Fibroblast of skin of scalp (primary cell): ENCODE measurements at regions not wholly inside any gene's neighbourhood (a gene's known extent, or its start where the extent isn't known, plus 50 kb on each side); places are given as distances from the start of the nearest gene placed in this dataset.
A peak's percentile ranks its signal among the peaks of the same experiment; 100 is the strongest.

Experiments used
- DNase-seq: peaks from one replicate; pipeline ENCODE4 v3.0.0-alpha.2; 2013

DNA sequence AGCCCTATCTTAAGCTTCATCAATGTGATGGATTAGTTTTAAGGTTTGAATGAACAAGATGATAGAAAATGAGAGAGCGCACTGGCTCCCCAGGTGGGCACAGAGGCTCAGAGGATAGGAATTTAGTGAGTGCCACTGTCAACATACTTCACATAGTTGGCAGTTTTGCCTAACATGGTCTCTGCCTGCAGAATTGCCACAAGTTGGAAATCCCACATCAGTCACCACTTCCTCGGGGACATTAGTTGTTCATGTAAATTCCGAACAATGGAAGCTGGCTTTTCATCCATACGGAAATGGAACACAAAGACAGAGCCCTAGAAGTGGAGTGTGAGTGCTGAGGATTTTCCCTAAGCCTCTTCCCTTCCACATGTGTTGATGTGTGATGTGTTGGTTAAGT is 123.9 kb upstream of the PHACTR1 start:
- peak; percentile 75 for DNase-seq

DNA sequence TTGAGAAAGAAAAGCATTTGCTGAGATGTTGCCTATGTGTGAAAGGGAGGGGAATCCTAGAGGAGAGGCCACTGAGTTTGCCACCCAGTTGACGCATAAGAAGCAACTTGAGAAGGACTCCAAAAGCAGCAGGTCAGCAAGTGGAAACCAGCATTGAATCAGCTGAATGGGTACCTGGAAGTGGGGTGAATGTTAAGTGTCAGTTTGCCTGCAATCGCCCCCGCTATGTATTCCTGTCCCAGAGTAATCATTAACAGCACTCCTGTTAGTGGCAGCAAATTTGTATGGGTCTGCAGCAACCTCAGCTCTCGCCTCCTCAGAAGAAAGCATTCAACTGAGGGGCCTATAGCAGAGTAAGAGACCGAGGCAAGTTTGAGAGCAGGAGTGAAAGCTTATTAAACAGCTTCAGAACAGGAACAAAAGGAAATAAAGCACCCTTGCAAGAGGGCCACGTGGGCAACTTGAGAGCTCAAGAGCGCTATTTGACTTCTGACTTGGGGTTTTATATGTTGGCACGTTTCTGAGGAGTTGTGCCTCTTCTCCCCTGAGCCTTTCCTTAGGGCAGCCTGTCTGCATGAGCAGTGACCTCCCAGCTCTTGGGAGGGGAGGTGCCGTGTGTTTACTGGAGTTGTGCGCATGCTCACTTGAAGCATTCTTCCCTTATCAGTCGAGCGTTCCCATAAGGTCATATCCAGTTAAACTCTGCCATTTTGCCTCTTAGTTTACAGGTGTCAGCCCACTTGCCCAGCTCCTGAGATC is 122.6 kb upstream of the PHACTR1 start:
- DNase-seq: no peak

DNA sequence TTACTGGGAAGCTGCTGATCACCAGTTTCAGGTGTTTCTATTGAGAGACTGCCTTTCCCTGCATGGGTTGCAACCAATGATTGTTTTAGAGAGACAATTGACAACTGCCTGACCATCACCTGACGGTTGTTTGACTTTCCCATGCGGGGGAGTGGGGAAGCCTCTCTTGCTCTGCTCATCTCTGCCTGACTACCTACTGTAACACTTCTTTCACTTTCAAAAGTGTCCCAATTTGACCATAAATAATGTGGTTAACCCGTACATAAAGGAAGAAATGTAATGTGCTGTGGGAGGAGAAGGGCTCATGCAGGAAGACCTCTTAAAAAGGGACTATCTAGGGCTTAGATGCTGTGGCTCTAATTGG is 122.1 kb upstream of the PHACTR1 start:
- DNase-seq: no peak

DNA sequence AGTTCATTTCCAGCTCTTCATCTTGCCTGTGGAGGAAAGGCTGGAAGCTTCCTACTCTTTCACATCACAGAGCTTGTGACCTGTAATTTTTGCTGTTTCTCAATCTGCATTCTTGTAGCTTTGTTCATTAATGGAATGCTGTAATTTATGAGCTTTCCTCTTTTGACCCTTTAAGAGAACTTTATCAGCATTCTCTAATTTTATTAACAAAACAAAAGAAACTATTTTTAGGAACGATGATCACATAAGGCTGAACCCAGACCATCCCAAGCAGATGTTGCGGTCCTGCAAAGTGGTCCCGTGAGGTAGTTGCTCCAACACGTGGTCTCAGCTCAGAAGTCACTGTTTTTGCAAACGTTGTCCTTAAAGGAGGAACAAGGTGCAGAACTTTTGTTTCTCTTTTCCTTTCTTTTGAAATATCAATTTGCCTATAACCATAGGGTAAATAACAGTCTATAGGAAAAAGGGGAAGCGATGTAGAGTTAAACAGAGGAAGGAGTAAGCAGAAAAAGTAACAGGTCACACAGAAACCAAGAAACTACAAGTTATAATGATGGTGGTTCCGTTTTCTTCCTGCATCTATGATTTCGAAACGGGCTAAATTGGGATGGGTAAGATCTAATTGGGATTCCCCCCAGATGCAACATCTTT is 121.3 kb upstream of the PHACTR1 start:
- peak; percentile 52 for DNase-seq

DNA sequence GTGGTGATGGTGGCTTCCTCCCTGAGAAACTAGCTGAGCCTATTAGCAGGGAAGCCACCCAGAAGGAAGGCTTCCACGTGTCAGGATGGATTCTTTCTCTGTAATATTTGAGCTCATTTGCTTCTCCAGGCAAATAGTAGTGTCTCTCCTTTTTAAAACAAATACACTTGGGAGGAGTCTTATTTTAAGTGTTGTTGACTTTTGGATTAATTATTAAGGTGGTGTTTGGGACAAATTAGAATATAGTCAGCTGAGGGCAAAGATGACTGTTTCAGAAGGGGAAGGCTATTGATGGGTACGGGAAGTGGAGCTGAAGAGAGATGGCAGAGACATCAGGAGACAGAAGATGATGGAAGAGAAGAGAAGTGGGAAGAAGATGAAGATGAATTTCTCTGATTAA is 119.8 kb upstream of the PHACTR1 start:
- DNase-seq: no peak

DNA sequence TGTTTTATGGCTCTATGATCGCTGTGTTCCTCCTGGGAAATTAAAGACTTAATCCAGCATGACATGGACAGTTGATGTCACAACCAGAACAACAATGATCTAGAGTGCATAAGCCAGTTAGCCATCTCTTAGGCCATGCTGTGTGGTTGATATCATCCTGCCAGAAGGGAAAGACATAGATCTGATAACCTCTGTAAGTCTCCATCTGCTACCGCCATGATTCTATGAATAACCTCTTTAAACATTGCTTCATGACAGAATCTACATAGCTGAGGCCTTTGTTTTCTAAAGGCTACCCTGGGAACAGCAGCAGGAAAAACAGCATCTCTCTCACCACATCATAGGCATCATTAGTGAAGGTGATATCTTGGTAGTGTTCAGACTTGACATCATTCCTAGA is 117.6 kb upstream of the PHACTR1 start:
- no peak for DNase-seq

DNA sequence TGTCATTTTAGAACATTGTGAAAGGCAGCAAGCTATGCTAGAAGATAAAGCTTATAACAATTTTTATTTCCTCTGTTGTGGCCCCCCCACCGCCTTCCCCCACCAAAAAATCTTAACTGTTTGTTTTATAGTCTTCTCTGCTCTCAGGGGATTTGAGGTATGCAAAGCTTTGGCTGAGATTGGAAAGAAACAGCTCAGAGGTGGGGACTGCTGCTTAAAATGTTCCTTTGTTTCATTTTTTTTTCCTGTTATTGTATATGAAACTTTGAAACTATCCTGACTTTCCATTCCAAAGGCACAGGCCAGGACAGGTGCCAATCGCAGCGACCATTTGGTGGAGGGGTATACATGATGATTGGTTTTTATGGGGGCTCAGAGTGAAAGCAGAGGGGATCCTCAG is 114.7 kb upstream of the PHACTR1 start:
- DNase-seq: peak; percentile 85

DNA sequence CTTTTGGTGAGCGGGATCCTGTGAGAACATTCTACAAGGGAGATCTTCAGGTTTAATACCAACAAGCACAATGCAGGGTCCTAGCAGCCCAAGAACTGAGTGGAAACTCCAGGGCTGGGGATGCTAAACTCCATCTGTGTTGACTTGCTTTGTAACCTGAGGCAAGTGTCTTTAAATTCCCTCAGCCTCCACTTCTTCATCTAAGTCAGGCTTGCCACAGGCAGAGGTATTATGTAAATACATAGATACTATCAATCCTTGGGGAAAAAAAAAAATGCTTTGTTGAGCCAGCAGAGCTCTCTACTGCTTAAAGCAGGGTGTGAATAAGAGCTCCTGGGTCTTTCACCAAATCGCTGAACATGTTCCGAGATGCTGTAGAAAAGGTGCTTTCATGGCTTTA is 114.2 kb upstream of the PHACTR1 start:
- peak; percentile 33 for DNase-seq

DNA sequence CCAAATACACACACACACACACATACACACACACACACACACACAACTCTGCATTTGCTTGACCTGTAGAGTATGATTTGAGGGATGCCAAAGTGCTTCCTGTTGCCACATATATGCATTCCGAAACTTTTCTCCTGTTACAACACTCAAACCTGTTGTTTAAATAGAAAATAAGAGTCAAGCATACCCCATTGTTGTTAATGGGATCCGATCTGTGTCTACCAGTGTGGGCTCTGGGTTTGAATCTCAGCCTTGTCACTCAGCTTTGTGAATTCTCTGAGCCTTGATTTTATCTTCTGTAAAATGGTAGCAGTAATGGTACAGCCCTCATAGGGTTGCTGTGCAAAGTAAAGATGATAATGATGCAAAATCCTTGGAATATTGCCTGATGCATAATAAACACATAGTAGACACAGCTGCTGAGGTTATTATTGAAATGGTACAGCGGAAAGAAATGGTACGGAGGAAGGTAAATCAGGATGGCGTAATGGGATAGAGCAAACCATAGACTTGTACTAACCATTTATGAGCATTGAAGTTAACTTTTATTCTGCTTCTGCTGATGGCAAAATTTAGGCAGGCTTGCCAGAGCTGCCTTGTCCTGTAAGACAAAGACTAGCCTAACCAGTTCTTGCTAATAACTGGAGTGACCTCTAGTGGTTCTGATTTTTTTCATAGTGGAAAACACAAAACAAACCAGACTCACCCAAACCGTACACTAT is 113.5 kb upstream of the PHACTR1 start:
- peak; percentile 83 for DNase-seq

DNA sequence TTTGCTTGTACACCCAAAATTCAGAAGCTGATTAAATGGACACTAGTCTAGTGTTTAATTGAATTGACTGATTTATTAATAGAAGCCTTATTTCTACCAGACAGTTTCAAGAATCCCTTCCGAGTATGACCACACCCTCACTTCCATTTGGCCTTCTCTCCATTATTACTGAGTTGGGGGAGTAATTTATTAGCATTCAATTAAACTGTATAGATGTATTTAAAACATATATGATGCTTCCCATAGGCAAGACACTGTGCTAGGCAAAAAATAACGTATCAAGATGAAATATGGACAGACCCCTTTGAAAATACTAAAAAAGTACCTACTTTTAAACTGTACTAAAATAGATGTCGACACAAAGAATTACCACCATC is 112.9 kb upstream of the PHACTR1 start:
- no peak for DNase-seq

DNA sequence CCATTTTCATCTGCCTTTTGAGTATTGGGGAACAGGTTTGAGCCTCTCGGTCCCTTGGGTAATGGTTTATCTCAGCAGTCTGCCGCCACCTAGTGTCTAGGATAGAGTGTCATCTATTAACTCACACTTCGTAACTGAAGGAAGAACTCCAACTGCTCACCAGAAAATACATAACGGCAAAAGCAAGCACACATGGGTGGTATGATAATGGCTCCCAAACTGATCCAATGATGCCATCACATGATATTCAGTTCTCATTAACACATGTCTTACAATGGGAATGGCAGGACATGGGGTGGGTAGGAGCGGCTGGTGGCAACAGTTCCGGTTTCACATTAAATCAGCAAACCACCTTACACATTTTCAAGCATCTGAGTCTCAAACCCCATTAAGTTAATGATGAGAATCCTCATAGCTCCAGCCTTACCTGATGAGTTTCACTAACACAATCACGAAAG is 110.7 kb upstream of the PHACTR1 start:
- DNase-seq: peak; percentile 73

DNA sequence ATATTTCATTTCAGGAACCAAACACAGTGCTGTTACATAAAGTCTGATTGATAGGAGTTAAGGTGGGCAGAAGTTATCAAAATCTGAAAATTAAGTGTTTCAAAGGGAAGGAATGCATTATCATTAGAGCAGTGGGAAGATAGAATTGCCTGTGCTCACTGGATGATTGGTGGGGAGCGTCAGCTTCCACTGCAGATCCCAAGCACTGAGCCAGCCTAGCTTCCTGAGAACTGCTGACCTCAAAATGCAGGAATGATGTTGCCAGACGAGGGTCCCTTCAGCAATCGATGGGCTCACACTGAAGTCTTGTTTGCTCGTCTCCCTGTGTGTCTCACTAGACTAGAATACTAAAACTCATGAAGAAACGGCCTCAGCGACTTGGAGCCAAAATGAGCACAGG is 110.0 kb upstream of the PHACTR1 start:
- DNase-seq: no peak

DNA sequence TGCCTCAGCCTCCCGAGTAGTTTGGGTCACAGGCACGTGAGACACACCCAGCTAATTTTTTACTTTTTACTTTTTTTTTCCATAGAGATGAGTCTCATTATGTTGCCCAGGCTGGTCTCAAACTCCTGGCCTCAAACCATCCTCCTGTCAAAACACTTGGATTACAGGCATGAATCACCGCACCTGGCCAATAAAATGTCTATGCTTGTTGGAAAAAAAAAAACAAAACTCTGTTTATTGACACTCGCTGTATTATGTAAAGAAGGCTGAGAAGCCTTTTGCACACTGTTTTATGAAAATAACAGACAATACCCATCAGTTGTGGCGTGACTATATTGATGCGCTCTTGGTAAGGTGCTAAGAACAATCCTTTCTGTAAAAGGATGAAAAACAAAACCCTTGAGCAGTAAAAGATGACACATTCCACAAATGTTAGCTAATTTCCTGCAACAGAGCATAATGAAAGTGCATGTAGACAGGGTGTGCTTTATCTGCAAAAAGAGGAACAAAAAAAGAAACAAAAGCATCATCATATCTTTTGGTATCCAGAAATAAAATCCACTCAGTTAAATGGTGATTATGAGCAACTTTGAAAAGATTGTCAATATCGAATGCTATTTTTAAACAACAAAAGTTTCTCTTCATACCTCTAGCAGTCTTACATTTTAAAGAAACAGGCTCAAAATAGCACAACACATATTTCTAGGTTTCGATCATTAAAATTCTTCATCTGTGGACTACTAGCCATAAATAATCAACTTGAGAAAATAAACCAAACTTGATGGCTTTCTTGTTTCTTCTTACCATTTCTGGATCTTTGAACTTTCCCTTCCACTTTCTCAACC is 108.3 kb upstream of the PHACTR1 start:
- DNase-seq: peak; percentile 41

DNA sequence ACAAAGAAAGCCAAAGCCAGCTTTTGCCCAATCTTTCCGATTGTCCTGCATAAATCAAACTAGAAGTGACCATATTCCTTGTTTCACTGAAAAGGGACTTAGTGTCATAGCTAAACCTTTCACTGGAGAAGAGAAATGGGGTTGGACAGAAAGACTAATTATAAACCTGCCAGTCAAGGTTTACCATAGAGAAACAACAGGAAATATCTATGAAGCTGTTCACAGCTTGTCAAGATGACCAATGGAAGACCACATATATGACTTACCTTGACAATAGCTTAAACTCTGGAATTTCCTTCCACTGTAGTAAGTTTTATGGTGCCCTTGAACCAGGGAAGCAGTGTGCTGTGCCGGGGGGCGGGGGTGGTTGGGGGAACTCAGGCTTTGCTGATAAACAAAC is 107.7 kb upstream of the PHACTR1 start:
- DNase-seq: no peak

DNA sequence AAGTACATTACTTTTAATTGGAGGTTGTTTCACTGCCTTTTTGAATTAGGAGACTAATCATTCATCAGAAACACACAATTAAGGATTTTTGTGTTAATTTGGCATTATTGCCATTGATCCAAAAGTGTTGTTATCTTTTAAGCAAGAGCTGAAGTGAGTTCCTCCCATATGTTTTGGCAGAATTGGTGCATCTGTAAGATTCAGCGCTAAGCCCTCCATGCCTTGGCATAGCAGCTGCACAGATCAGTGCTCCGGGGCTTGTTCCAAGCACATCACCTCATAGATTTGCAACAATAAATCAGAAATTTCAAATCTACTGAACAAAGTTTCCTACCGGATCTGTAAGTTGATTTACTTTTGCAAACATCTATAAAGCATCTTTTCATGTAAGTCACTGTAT is 106.8 kb upstream of the PHACTR1 start:
- DNase-seq: no peak

DNA sequence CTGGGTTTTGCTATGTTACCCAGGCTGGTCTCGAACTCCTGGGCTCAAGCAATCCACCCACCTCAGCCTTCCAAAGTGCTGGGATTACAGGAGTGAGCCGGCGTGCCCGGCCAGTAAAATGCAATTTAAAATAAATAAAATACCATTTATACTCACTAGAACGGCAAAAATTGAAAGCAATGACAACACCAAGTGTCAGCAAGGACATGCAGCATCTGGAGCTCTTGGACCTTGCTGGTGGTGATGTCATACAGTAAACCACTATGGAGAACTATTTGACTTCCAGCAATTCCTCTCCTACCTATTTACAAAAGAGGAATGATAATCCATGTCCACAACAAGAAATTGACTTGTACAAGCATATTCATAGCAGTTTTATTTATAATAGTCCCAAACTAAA is 105.7 kb upstream of the PHACTR1 start:
- no peak for DNase-seq

DNA sequence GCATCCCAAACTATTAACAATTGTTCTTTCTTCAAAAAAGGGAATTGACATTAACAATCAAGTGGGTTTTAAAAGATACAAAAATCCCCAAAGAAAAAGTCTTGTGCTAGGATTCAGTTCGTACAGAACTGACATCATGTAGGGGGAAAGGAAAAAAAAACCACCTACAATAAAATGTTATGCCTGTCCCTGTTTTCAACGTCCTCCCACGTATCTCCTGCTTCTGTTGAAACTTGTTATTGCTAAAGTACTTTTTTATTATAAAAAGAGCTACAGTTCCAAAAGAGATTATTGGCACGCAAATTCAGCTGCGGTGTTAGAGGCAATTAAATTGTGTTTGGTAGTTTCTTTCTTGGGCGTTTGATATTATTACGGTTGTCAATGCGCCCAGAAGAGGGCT is 102.8 kb upstream of the PHACTR1 start:
- no peak for DNase-seq

DNA sequence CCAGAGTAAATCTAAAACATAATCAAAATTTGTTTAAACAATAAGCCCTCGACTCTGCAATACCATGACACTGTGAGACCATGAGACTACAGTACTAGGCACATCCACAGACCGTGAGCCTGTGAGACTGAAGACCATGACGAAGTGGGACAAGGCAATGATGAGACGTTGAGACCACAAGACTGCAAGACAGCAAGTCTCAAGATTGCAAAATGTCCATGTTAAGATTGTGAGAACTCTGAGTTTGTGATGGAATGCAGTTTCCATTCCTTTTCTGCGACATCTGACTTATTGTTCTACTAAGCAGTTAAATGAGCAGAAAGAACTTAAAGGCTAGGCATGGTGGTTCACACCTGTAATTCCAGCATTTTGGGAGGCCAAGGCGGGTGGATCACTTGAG is 102.1 kb upstream of the PHACTR1 start:
- DNase-seq: peak; percentile 57

DNA sequence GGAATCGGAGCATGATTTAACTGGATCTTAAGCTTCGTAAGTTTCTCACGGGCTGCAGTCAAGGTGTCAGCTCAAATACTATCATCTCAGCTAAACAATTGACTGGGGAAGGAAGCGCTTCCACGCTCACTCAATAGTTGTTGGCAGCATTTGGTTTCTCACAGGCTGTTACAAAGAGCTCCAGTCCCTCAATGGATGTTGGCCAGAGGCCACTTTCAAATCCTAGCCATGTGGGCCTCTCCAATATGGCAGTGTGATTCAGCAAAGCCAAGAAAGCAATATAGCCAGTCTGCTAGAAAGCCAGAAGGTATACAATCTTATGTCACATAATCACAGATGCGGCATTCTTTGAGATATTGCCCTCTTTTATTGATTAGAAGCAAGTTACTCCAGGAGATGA is 98.3 kb upstream of the PHACTR1 start:
- no peak for DNase-seq

DNA sequence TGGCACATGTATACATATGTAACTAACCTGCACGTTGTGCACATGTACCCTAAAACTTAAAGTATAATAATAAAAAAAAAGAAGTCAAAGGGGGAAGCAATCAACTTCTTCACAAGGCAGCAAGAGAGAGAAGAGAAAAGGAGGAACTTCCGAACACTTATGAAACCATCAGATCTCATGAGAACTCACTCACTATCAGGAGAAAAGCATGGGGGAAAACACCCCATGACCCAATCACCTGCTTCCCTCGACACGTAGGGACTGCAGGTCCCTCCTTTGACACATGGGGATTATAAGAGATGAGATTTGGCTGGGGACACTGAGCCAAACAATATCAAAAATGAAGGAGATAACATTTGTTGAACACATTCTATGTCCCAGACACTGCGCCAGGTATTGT is 94.8 kb upstream of the PHACTR1 start:
- no peak for DNase-seq

DNA sequence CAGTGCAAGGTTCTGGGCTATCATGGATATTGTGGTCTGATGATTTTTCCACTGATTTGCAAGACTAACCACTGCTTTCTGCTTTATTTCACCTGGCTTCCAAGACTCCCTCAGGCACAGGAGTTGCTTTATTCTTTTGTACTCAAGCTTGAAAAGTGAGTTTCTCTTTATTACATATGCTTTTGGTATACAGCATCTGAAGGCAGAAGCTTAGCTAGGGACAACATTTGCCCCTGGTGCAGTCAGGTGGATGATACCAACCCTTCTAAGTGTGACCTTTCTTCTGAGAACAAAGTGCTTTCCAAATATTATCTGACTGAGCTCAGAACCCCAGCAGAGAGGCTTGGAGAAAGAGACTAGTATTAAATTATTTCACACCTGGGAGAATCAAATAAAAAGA is 94.0 kb upstream of the PHACTR1 start:
- DNase-seq: no peak

DNA sequence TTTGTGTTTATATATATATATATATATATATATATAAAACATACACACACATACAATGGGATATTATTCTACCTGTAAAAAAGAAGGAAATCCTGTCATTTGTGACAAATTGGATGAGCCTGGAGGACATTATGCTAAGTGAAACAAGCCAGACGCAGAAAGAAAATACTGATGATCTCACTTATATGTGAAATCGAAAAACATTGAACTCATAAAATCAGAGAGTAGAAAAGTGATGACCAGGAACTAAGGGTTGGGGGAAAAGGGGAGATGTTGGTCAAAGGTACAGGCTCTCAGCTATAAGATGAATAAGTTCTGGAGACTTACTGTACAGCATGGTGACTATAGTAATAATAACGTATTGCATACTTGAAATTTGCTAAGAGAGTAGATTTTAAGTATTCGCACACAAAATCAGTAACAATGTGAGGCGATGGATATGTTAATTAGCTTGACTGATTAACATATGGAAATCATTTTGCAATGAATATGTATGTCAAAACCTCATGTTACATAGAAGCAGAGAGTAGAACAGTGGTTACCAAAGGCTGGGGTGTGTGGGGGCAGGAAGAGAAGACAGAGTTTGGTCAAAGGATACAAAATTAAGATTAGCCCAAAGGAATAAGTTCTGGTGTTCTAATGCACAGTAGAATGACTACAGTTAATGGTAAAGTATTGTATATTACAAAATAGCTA is 92.3 kb upstream of the PHACTR1 start:
- DNase-seq: no peak
